Hepatocyte (in vitro differentiated cells): ENCODE measurements at regions not wholly inside any gene's neighbourhood (a gene's known extent, or its start where the extent isn't known, plus 50 kb on each side); places are given as distances from the start of the nearest gene placed in this dataset.

ENCODE experiments used
- CTCF ChIP-seq: fragments of 200-600 bp; sonication (generic); IDR thresholded peaks from 2 replicates; pipeline ENCODE4 v1.5.1; 2016; ENCODE audit warnings: antibody characterized with exemption, mild to moderate bottlenecking; ENCODE audit not compliant: poor library complexity
- EZH2 ChIP-seq: fragments of 200-600 bp; sonication (generic); IDR thresholded peaks from 2 replicates; pipeline ENCODE4 v1.6.1; 2016; ENCODE audit warnings: antibody characterized with exemption, mild to moderate bottlenecking, borderline replicate concordance
- EZH2phosphoT487 ChIP-seq: fragments of 200-600 bp; sonication (generic); IDR thresholded peaks from one replicate; pipeline ENCODE4 v1.6.1; 2018; ENCODE audit warnings: antibody characterized with exemption, mild to moderate bottlenecking, low read depth, moderate library complexity; ENCODE audit not compliant: unreplicated experiment, severe bottlenecking

DNA sequence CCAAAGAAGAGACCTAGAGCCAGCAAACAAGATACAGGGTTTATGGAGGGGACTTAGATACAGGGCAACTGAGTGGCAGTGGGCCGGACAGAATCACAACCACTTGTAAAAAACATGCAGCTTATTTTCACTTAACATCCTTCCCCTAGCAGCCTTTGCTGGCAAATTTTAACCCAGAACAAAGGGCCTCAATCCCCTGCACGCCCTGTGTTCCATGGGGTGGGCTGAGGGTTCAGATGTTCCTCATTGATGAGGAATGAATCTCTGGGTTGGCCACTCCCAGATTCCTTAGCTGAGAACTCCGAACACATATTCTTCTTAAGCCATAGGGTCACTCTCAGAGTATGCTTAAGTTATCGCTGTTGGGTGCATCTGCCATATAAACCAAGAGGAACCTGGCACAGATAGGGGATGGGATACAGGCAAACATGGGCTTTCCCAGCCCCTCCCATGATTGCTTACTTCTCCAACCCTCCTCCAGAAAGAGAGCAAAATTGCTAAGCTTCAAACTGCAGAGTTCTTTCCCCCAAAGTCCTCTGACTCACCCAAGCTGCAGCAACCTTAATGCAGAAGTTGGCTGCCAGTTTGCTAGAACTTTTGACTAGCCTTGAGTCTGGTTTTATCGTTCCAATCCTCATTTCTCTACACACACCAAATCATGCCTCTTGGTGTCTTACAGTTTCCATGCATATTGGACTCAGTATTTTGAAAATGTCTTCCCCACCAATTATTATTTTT is 146.9 kb downstream of the CD47 start:
- TF ChIP-seq CTCF: no peak
- no peak for TF ChIP-seq EZH2
- TF ChIP-seq EZH2phosphoT487: no peak
